GM18870 (cell line): ENCODE measurements at regions not wholly inside any gene's neighbourhood (a gene's known extent, or its start where the extent isn't known, plus 50 kb on each side); places are given as distances from the start of the nearest gene placed in this dataset.

Experiments
- ATAC-seq: cut with Tn5 transposase; IDR thresholded peaks from one replicate; pipeline ENCODE4 v1.9.1; 2021; ENCODE audit warnings: moderate library complexity; ENCODE audit not compliant: unreplicated experiment

DNA sequence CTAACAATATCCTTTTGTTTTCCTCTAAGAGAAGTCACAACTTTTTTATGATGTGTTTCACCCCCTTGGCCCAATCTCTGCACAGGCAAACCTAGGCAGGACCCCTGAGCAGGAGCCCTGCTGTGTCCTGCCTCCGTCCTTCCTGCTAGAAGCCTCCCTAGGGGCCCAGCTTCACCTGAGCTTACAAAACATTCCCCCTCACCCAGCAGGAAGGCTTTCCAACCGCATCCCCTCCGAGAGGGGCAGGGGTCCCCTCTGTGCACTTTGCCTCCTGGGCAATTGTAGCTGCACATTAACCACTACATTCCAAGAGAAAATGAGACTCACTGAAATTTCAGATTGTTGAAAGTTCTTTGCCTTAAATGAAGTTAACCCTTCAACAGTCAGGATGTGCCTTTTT, 176.2 kb downstream of the IRX2 start:
- ATAC-seq: no peak

DNA sequence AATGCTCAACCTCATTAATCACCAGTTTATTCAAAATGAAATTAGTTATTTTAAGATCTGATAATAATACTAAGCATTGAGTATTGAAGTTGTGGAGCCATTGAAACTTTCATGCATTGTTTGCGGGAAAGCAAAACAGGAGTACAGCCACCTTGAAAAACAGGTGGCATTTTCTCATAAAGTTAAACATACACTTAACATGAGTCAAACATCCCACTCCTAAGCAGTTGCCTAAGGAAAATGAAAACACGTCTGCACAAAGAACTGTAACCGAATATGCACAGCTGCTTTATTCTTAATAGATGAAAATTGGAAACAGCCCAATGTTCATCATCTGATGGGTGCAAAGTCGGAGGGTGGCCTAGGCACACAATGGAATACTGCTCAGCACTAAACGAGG, 177.3 kb downstream of the IRX2 start:
- ATAC-seq: no peak

DNA sequence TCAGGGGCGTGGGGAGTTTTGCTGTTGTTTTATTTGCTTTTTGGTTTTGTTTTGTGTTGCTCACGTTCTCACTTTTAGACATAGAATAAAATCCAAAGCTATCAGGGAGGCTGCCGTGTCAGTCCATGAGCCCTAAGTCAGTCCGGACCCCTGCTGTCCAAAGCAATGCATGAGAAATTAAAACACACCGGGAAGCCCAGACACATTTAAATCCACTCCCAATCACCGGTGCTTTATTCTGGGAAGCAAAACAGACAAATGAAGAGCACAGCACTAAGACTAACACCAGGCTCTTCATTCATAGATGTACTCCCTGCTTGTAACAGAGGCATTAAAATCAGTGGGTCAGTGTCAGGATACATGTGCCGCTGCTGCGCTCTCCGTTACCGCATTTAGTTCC, 180.9 kb downstream of the IRX2 start:
- ATAC-seq: no peak

DNA sequence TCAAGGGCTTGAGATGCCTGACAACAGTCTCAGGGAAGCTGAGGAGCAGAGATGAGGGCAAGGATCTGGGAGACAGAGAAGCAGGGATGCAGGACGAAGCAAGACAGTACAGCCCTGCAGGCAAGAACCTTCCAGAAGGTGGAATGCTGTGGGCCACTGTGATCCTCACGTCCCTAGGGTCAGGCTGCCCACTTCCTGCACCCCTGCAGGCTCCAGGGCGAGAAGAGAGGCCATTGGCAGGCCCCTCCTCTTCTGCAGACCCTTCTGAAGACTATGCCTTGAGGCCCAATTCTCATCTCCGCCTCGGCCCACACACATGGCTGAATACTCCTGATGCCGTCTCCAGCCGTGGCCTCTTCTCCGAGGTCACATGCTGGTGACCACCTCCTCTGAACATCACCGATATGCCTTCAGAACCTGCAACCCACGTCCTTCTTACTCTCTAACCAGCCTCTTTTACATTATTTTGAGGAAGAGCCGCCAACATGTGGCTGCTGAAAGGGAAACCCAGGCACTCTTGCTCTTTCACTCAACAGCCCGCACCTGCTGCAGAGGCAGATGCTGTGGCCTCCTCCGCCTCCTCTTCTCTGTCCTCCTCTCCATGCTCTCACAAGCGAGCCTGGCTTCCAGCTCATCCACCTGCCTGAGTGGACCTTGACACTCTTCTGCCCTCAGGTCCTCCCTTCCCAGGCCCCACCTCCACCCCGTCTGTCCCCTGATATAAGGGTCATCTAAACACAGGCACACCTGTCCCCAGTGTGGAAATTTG, 181.5 kb downstream of the IRX2 start:
- no peak for ATAC-seq

DNA sequence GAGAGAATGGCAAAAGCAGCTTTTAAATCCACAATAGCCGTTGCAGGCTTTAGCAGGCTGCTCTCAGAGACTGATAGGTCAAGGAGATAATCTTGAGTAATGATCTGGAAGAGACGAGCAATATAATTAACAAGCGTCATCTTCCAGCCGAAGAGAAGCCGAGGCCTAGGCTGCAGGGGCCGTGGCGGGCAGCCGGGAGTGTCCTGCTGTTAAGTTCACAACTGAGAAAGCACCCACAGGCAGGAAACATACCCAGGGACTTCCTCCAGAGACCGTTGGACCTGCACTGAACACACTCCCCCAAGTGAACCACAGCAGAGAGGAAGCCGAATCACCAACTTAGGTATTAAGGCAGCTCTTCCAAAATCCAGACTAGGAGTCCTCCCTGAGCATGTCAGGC, 182.3 kb downstream of the IRX2 start:
- ATAC-seq: no peak

DNA sequence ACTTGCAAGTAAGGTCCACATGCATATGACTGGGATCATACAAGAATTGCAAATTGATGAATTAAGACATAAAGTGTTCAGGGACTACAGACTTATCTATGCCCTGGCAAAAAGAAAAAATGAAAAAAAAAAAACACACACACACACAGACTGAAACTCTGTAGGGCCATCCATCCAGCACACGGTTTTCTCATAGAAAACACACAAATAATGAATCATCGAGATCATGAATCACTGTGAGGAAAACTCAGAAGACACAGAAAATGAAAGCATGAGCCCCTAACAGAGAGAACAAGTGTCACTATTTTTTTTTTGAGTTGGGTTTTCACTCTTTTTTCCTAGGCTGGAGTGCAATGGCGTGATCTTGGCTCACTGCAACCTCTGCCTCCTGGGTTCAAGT, 185.2 kb downstream of the IRX2 start:
- no peak for ATAC-seq

DNA sequence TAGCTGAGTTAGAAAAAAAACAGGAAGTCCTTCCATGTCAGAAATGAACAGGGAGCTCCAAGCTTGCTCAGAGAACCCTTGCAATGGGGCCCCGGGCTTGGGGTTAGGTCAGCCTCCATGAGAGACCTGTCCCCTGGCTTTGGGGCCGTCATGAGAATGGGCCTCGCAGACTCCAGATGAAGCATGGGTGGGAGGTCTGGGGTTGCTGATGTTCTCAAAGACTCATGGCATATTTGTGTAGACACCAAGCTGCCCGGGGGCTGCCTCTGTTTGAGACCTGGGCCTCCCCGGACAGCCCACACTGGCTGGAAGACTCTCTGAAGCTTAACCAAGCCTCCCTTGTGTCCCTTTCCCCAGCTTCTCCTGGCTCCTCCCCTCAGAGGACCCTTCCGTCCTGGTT, 186.3 kb downstream of the IRX2 start:
- ATAC-seq: no peak

DNA sequence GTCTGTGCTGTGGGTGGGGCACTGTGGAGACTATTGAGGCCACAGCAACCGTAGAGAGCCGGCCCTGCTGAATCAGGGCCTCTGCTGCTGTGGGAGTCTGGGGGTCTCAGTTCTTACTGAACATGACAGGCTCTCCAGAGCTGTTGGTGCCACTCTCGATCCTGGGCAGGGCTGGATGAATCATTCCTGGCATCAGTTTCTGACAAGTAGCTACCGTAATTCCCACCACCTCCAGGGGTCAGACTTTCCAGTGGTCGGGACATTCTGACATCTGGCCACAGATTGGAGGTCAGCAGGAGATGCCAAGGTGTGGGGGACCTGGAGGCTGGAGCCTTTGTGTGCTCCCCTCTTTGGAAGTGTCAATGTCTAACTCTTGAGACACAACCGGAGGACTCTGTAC, 188.4 kb downstream of the IRX2 start:
- no peak for ATAC-seq

DNA sequence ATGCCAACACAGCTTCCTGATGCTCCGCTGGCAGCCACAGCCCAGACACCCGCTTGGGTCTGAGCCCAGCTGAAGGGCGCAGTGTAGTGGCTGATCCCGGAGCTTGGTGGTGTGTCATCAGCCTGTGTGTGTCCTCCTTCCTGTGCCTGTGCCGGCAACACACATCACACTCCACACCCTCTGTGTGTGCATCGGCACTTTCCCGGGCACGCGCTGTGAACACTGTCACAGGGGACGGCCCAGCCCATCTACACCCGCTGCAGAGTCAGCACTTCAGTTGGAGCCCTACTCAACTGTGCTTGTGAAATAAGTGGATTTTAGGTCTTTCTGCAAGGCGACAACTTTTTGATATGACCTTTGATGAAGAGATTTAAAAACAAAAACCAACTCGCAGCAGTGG, 189.4 kb downstream of the IRX2 start:
- ATAC-seq: no peak

DNA sequence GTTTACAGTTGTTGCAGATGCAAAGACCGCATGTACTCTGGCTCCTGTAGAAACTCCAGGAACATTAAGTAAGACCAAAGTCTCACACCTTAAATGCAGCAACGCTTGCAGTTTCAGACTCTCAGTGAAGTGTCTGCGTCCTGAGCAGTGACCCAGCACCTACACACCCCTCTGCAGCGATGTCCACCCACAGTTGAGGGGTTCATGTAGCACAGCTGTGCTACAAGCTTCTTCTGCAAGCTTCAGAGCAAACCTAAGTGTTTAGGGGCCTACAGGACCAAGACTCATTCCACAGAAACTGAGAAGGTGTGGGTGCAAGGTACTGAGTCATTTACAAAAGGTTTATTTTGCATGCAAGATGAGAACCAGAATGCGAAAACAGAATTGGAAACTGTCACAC, 191.0 kb downstream of the IRX2 start:
- no peak for ATAC-seq

DNA sequence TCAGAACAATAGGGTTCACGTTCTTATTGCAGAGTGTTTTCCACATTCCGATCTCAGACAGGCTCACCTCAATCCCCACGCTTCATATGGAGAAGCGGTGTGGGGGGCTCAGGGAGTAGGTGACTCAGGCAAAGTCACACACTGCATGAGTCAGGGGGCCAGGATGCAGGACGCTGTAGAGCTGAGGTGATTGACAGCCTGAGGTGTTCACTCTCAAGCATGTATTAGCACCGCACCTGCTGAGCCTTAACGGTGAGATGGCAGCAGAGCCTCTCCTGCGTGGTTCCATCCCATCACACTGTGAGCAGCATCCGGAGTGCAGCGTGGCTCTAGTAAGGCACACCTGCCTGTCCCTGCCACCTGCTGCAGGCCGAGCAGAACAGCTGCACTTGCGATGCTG, 194.0 kb downstream of the IRX2 start:
- ATAC-seq: no peak

DNA sequence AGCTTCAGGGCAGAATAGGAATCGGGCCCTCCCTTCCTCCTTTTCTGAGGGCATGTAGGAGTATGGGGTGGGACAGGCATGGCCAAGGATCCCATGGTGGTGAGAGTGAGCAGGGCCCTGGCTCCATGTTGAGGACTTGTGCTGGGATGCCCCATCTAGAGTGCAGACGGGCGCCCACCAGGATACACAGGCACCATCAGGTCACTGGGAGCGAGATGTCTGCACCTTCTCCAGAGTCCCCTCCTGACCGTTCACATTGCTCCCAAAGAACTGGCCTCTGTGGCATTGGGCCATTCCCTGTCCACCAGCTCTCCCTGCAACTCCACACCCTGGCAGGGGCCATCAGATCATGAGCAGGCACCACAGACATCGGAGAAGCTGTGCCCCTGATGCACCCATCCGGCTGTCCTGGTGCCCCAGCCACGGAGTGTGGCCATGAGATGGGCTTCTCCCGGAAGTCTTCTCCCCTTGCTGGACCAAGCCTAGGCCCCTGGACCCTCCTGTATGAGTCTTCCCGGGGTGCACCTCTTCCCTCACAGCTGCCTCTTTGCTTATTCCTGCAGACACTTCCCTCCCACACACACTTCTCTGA, 195.0 kb downstream of the IRX2 start:
- no peak for ATAC-seq

DNA sequence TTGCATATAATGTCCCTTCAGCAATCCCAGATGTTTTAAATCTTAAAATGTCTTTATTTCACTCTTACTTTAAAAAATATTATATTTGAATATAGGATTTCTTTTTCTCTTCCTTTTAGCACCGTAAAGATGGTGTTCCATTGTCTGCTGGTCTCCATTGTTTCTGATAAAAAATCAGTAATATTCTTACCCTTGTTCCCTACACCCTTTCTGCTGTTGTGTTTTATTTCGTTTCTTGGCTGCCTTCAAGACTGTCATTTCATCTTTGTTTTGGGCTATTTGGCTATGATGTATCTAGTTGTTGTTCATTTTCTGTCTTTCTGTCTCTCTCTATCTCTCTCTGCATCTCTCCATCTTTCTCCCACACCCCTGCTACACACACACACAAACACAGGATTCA, 197.9 kb downstream of the IRX2 start:
- ATAC-seq: no peak

DNA sequence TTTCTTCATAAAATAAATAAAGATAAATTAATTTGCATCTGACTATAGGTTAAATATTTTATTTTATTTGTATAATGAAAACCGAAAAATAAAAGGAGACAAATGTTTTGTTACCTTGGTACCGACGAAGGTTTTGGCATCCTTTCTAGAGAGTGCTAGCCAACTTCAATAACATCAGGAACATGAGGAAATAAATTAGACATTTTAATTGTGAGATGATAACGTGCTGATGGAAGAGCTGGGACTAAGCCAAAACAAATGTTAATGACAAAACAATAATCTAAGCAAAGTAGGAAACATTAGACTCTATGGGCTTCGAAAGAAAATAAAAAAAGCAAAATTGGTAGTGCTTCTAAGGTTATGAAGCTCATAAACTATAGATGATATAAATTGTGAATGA, 201.0 kb downstream of the IRX2 start:
- no peak for ATAC-seq

DNA sequence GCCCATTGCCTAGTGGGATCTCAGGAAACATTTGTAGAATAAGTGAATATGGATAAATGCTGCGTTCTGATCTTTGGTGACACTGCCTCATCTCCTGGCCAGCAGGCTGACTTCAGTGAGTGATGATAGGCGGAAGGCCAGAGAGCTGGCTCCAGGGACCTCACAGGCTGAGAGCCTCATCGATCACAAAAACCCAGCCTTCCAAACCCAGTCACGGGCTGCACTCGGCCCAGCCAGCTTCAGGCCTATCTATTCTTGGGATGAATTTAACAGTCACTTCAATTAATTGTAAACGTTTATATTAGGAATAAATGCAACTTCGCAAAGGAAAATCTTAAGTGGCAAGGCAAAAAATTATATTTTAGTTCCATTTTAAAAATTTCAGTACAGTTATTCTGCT, 201.6 kb downstream of the IRX2 start:
- ATAC-seq: no peak

DNA sequence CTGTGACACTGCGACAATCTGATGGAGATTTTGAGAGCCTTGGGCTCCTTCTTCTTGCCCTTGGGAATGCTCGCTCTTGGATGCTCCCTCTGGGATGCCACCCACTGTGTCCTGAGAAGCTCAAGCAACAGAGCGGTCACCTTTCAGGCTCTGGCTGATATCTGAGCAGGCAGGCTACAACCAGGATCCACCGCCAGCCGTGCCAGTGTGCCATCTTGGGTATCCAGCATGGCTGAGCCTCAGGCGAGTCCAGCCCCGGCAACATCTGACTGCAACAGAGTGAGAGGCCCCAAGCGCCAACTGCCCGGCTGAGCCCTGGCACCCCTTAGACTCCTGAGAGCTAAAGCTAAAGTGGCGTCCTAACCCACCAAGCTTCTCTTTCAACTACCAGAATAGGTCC, 202.1 kb downstream of the IRX2 start:
- ATAC-seq: no peak

DNA sequence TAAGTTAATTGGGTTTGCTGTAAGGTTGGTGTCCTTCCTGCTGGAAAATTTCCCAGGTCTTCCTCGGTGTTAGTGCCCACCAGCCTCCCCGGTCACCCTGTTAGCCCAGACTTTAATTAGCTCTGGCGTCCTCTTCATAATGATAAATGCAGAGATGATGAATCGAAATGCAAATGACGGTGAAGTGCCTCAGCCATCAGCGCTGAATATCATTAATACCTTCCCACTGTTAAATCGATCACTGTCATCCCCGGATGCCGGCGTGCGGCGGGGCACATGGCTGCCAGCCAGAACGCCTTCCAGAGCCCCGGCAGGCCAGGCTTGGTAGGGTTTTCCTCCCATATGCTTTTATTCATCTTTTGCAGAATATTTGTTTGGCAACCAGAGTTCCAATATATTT, 204.5 kb downstream of the IRX2 start:
- no peak for ATAC-seq

DNA sequence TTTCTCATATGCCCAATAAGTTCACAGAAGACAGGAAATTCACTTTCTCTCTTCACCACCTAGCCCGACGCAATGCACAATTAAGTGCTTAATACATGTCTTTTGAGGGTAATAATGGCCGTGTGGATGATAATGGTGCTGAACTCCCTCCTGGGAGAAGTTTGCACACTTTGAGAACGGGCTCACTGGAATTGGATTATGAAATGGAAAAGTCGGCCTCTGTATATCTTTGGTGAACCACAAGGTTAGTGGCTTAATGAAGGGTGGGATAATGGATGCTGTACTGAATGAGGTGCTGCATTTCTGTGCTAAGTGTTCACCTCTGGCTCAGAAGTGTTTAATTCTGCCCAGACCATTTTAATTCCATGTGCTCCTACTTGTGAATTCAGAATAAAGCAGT, 207.5 kb downstream of the IRX2 start:
- ATAC-seq: no peak

DNA sequence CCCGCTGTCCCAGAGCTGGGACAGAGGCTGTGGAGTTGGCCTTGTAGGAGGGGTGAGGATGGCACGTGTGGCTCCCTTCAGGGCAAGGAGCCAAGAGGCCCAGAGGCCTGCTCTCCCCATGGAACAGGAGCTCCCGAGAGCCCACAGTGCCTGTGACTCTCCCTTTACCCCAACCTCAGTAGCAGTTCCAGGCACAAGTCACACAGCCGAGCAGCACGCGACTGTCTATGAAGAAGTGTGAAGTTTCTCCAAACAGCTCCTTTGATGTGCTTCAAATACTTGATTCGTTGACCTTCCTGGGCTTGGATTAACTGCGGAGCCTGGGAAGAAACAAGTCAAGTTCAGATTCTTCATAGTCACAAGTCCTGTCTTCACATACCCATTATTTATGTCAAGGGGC, 208.7 kb downstream of the IRX2 start:
- ATAC-seq: no peak

DNA sequence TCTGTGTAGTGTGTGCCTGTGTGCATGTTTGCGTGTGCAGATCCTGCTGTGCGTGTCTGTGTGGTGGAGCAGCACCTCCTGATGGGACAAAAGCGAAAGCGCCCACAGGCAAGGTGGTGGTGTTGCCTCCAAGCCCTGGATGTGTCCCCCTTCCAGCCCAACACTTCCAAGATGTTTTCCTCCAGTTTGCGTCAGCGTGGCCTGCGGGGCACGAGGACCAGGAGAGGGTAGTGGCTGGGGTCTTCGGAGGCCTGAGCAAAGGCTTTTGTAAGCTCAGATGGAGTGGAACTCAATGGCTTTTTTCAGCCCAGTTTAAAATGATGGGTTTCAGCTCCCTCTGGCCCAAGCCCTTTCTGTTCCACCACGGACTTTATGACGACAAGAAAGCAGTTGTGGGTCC, 209.5 kb downstream of the IRX2 start:
- no peak for ATAC-seq

DNA sequence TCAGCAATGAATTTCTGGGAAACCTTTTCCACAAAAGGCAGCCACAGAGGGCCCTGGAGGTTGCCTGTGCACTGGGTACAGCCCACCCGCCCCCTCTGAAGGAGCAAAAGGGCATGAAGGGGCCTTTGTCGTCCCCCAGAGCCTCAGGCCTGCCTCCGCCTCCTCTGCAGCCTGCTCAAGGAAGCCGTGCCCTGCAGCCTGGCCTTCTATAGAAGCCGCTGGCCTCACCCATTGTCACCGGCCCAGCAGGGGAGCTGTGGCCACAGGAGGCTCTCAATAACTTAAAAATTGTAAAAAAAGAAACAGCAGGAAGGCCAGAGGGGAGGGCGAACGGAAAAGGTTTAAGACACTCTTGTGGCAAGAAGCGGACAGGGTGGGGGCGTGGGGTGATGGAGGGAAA, 213.3 kb downstream of the IRX2 start:
- no peak for ATAC-seq

DNA sequence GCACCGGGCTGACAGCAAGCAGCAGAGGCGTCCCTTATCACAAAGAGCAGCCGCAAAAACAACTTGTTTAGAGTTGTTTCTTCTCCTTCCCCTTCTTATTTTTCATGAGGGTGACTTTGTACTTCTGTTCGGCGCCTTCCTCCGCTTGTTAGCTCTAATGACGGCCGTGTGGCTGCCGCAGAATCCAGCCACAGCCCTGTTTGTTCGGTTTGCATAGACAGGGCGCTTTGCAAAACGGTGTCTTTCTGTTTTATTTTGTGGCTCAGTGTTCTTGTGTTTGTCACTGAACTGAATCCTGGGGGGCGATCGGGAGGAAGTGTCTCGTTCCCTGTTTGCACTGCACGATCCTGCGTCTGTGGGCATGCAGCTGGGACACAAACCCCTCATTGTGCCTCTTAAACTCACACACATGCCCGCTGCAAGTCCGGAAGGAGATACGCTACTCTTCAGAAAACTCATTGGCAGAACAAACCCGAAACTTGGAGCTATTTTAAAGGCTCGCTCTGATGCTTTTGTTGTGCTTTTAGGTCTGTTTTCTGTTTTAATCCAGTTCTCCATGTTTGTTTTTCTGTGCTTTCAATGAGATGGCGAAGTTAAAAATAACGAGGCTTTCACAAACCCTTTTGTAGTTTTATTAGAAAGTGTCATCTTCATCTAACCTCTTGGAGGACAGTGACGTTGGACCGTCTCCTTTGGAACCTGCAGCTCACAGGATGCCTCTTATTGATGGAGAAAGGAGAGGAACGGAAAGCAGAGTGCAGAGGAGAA, 213.9 kb downstream of the IRX2 start:
- no peak for ATAC-seq
